ENCODE measurements at regions not wholly inside any gene's neighbourhood (a gene's known extent, or its start where the extent isn't known, plus 50 kb on each side); places are given as distances from the start of the nearest gene placed in this dataset.

DNA sequence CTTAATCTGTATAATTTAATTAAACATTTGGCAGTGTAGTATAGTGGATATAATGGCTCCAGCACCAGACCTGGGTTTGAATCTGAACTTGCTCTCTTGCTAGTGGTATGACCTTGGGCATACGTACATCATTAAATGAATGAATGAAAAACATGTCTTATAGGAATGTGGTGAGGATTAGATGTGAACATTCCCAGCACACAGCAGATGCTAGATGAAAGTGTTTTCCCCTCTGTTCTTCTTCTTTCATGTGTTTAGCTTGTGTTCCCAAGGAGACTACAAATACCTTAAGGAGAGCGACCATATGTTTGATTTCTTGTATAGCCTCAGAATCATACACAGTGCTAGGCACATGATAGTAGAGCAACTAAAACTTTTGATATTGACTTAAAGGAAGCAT lies 56.5 kb downstream of the CT47B1 start:
- no peak overlapping the region for H3K4me3 Mint-ChIP-seq
- DNase-seq = no peak
- H3K27me3 Mint-ChIP-seq (ENCODE audit: low read depth, poor library complexity) = peaks cover 3% of the 10 kb centered on the region

DNA sequence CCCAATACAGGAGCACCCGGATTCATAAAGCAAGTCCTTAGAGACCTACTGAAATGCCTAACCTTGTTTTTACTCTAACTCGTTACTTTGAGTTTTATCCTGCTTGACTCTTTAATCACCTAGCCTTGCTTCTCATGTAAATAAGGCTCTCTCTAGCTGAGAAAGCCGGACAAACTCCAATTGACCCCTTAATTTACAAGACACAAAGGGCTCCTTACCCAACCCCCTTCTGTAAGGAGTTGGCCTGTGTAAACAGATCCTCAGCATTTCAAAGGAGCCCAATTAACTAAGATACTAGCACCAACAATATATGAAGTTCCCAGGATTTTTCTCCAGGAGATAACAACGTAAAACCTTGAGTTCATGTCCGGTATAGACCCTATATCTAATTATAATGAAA lies 61.7 kb downstream of the CT47B1 start:
- peaks cover 64% of the 10 kb centered on the region for H3K9me3 Mint-ChIP-seq
- H3K27me3 Mint-ChIP-seq (ENCODE audit: low read depth, poor library complexity) = peaks cover 3% of the 10 kb centered on the region
- TF ChIP-seq, protein P1, sequence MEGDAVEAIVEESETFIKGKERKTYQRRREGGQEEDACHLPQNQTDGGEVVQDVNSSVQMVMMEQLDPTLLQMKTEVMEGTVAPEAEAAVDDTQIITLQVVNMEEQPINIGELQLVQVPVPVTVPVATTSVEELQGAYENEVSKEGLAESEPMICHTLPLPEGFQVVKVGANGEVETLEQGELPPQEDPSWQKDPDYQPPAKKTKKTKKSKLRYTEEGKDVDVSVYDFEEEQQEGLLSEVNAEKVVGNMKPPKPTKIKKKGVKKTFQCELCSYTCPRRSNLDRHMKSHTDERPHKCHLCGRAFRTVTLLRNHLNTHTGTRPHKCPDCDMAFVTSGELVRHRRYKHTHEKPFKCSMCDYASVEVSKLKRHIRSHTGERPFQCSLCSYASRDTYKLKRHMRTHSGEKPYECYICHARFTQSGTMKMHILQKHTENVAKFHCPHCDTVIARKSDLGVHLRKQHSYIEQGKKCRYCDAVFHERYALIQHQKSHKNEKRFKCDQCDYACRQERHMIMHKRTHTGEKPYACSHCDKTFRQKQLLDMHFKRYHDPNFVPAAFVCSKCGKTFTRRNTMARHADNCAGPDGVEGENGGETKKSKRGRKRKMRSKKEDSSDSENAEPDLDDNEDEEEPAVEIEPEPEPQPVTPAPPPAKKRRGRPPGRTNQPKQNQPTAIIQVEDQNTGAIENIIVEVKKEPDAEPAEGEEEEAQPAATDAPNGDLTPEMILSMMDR (IDR thresholded peaks at IDR 0.05) = no peak
- H3K4me3 Mint-ChIP-seq = no peak overlapping the region
- H3K36me3 Mint-ChIP-seq (ENCODE audit: low read depth) = peaks cover 6% of the 10 kb centered on the region
- DNase-seq = no peak
- H3K4me1 Mint-ChIP-seq = peaks cover 8% of the 10 kb centered on the region
- no peak overlapping the region for H3K27ac Mint-ChIP-seq

More for the DNA sequence above, 56.5 kb downstream of the CT47B1 start:
- Mint-ChIP-seq H3K9me3 (peaks cover 32% of the 10 kb centered on the region), H3K27ac (no peak overlapping the region), H3K36me3 (ENCODE audit: low read depth) (no peaks in the 10 kb centered on the region), H3K4me1 (peaks cover 8% of the 10 kb centered on the region)
- TF ChIP-seq, protein P1 (IDR thresholded peaks at IDR 0.05) = no peak

GRCh38 chrX:120801426-120801825 lies 74.2 kb downstream of the CT47B1 start:
- Mint-ChIP-seq H3K9me3 (peaks cover 26% of the 10 kb centered on the region), H3K27me3 (ENCODE audit: low read depth, poor library complexity) (peaks cover 9% of the 10 kb centered on the region), H3K4me1 (no peaks in the 10 kb centered on the region), H3K4me3 (no peak overlapping the region), H3K27ac (no peak overlapping the region), H3K36me3 (ENCODE audit: low read depth) (no peaks in the 10 kb centered on the region)
- TF ChIP-seq, protein P1 (IDR thresholded peaks at IDR 0.05) = no peak
- no peak for DNase-seq

GRCh38 chrX:120797188-120797851 lies 78.3 kb downstream of the CT47B1 start:
- TF ChIP-seq, protein P1 (IDR thresholded peaks at IDR 0.05) = no peak
- Mint-ChIP-seq H3K9me3 (peaks cover 23% of the 10 kb centered on the region), H3K4me1 (no peaks in the 10 kb centered on the region), H3K27ac (no peak overlapping the region), H3K36me3 (ENCODE audit: low read depth) (no peaks in the 10 kb centered on the region), H3K27me3 (ENCODE audit: low read depth, poor library complexity) (peaks cover 6% of the 10 kb centered on the region), H3K4me3 (no peak overlapping the region)
- no peak for DNase-seq

DNA sequence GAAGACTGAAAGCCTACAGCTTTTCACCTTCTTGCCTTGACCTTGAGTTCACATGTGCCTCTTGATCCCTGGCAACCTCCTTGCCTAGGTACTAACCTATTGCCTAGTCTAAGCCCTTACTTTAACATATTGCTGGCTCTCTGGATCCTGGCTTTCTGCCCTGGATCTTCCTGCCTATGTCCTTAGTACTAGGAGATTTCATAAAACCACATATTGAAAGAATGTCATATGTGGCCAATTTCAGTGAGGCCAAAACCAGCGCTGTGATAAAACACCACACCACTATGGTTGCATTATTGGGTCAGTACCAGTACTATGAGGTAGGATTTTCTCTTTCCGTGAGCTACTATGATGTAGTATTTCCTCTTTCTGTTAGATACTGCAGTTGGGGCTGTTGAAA lies 80.4 kb downstream of the CT47B1 start:
- H3K36me3 Mint-ChIP-seq (ENCODE audit: low read depth) = no peaks in the 10 kb centered on the region
- H3K27me3 Mint-ChIP-seq (ENCODE audit: low read depth, poor library complexity) = peaks cover 3% of the 10 kb centered on the region
- H3K27ac Mint-ChIP-seq = no peak overlapping the region
- peaks cover 3% of the 10 kb centered on the region for H3K4me1 Mint-ChIP-seq
- TF ChIP-seq, protein P1 (IDR thresholded peaks at IDR 0.05) = no peak
- H3K4me3 Mint-ChIP-seq = no peak overlapping the region
- peaks cover 17% of the 10 kb centered on the region for H3K9me3 Mint-ChIP-seq
- no peak for DNase-seq

GRCh38 chrX:120794525-120794975 lies 81.1 kb downstream of the CT47B1 start:
- Mint-ChIP-seq H3K4me3 (no peak overlapping the region), H3K4me1 (peaks cover 7% of the 10 kb centered on the region), H3K27me3 (ENCODE audit: low read depth, poor library complexity) (peaks cover 2% of the 10 kb centered on the region), H3K9me3 (peaks cover 13% of the 10 kb centered on the region), H3K27ac (no peak overlapping the region), H3K36me3 (ENCODE audit: low read depth) (no peaks in the 10 kb centered on the region)
- no peak for DNase-seq
- TF ChIP-seq, protein P1 (IDR thresholded peaks at IDR 0.05) = no peak

All from nephron progenitor cell (in vitro differentiated cells).